ENCODE measurements at regions not wholly inside any gene's neighbourhood (a gene's known extent, or its start where the extent isn't known, plus 50 kb on each side); places are given as distances from the start of the nearest gene placed in this dataset.
"Not testable (repeated sequence)": the region's sequence is repeated elsewhere in the genome, so short reads cannot be mapped to it uniquely, and the experiment has no call there.

- DNase-seq (ENCODE audit: low read depth in 2 of 2) = no peak
Observed at GRCh38 chr7:155228894-155229293, 68.8 kb upstream of the INSIG1 start.

GRCh38 chr7:155229548-155230168 is 68.0 kb upstream of the INSIG1 start:
- no peak for DNase-seq (ENCODE audit: low read depth in 2 of 2)

- DNase-seq (ENCODE audit: low read depth in 2 of 2) = peak; percentile 95 to 96
Observed at GRCh38 chr7:155230169-155230593, 67.5 kb upstream of the INSIG1 start.

DNA sequence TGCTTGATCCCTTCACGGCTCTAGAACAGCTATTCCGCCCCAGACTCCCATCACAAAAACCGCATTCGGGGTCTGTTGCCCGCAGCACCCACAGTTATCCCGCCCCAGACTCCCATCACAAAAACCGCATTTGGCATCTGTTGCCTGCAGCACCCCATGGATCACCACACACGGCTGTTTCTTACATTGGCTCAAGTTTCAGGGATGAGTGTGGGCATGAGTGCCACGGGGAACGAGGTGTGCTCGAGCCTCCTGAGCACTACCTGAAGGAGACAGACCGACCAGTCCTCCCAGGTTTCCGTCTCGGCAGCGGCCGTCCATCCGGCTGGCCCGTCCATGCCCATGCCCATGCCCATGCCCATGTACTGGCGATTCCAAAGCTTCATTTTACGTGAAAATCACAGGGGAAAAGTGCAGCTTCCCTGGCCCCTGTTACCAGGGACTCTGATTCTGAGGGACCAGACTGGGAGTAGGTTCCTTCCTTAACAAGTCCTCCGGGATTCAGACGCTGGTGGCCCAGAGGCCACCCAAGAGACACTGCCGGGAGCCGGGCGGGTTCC is 66.4 kb upstream of the INSIG1 start:
- DNase-seq (ENCODE audit: low read depth in 2 of 2) = no peak

DNA sequence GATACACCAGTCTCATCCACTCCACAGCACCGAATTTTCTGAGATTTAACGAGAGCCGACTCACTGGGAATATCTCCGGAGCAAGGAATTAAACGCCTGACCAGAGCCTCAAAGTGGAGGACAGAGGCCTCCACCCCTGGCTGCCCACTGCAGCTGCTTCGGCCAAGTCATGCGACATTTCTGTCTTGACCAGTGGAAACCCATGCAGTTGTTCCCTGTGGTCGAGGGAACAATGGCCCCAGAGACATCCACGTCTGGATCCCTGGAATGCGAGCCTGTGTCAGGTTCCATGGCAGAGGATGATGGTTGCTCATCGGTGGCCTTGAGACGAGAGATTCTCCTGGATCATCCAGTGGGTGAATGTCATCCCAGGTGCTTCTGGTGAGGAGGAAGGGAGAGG is 65.7 kb upstream of the INSIG1 start:
- DNase-seq (ENCODE audit: low read depth in 2 of 2) = no peak

GRCh38 chr7:155232911-155233310 is 64.8 kb upstream of the INSIG1 start:
- DNase-seq (ENCODE audit: low read depth in 2 of 2) = no peak

GRCh38 chr7:155233311-155234157 is 64.1 kb upstream of the INSIG1 start:
- DNase-seq (ENCODE audit: low read depth in 2 of 2) = no peak

- no peak for DNase-seq (ENCODE audit: low read depth in 2 of 2)
Observed at GRCh38 chr7:155234158-155234492, 63.6 kb upstream of the INSIG1 start.

DNA sequence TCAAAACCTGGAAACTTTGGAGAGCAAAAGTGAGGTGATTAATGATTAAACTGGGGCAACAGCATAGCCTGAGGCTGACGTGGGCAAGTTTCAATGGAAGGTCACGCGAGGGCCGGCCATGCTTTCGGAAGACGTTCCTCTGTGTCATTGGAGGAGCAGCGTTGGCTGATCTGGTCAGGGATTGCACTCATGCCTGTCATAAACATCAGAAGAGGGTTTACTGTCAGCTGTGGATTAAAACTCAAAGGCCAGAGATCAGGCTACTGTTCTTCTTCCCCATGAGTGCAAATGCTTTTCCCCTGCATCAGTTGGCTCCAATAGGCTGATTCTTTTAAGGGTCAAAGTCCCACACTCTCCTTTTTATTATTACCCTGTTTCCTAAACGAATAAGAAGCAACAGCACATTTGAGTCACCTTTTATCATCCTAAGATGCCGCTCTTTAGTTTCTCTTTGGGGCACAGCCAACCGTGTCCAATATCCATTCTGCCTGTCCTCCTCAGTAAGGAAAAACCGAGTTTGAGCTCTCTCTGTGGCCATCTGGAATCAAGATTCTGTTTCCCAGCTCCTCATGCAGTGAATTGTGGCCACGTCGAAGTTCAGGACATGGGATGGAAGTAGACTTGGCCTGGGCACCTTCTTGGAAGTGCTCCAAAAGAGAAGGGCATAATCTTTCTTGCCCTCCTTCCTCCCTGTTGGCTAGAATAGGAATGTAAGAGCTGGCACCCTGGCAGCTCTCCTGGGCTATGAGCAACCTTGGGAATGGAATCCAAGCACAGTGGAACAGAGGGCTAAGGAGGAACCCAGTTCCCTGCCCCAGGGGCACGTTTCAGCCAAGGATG is 62.5 kb upstream of the INSIG1 start:
- DNase-seq (ENCODE audit: low read depth in 2 of 2) = no peak

DNA sequence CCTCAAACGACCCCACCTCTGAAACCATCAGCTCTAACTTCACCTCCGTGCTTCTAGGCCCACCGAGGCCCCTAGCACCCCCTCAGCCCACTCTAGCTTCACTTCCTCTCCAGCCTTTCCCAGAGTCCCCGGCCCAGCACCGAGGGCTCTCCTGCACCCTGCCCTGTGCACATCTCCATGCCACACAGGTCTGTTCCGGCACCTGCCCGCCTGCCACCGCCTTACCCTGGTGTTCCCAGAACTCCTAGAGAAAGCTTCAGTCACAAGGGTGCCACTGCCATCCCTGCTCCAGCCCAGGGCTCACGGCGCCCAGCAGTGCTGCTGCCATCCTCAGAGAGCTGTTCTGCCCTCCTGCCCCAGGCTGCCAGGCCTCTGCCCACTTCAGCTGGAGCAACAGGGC is 61.3 kb upstream of the INSIG1 start:
- no peak for DNase-seq (ENCODE audit: low read depth in 2 of 2)

- DNase-seq (ENCODE audit: low read depth in 2 of 2) = no peak
Observed at GRCh38 chr7:155237297-155237696, 60.4 kb upstream of the INSIG1 start.

GRCh38 chr7:155237730-155238129 is 59.9 kb upstream of the INSIG1 start:
- DNase-seq (ENCODE audit: low read depth in 2 of 2) = no peak

DNA sequence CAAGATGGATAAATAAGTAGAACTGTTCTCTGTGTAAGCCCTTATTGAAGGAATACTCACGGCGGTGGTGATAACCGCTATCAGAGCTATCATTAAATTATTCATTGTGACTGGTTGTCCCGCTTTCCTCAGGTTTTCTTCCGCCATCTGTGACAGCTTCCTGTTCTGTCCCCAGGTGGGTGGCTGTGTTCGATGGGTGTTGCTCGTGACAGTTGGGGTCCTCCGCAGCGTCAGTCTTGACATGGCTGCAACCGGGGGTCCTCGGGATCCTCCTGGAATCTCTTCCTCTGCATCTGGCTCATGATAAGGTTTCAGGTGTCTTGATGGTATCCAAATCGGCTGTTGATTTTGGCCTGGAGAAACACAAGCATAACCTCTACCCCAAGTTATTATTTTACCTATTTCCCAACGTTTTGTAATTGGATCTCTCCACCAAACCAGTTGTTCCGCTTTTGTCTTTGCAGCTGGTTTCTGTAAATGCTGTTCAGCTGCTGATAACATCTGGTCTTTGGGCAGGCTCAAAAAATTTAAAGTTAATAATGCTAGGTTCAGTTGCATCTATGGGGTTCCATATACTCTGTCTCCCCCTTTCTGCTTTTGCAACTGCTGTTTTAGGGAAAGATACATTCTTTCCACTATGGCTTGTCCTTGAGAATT is 58.1 kb upstream of the INSIG1 start:
- DNase-seq (ENCODE audit: low read depth in 2 of 2) = not testable (repeated sequence)

DNA sequence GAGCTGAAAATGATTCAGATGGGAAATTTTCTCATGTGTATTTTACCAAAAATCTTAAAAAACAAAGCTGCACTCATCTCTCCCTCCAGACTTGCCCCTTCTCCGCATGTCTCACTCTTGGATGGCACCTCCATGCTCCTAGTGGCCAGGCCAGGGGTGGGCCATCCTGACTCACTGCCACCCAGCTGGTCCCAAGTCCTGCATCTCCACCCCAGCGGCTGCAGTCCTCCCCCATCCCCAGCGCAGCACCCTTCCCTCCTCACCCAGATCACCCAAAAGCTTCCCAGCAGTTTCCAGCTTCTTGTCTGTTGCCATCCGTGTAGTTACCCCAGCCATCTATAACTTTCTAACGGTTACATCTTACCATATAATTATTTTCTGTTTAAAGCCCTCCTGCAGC is 53.0 kb upstream of the INSIG1 start:
- DNase-seq (ENCODE audit: low read depth in 2 of 2) = no peak

DNA sequence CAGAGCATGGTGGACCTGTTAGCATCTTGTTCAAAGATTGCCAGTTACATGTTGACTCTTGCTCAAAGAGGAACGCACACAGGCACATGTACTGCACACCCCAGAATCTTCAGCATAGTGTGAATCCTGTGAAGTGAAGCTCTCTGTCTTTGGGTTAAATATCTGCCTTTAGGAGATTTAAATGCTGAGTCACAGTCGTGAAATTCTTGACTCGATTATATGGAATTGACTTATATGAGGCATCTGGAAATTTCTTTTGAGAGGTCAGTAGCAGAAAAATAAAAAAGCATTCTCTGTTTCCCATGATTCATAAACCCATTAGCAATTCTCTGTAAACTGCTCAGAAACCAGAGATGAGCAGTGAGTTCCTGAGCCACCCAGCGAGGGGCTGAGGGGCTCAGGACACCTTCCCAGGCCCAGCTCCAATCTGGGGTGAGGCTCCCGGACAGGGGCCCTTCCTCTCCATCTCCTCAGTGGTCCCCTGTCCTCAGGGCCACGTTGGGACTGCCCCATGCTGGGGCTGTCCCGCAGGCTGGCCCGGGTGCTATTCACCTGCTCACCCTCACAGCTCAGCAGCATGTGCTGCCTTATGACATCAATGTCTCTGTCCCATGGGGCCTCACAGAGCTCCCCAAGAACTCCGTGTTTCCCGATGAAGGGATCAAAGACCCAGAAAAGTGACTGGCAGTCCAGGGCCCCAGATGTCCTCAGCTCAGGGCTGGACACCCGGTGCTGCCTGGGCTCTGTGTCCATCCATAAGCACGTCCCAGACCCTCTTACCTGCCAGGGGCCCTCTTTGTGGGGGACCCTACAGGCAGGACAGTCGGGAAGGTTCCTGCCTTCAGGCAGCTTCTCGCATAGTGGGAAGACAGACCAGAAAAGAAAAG is 50.0 kb upstream of the INSIG1 start:
- peak in 1 of 2 experiments; percentile 25 for DNase-seq (ENCODE audit: low read depth in 2 of 2)

All from fibroblast of skin of left quadriceps (primary cell).